ENCODE measurements at regions not wholly inside any gene's neighbourhood (a gene's known extent, or its start where the extent isn't known, plus 50 kb on each side); places are given as distances from the start of the nearest gene placed in this dataset.

DNA sequence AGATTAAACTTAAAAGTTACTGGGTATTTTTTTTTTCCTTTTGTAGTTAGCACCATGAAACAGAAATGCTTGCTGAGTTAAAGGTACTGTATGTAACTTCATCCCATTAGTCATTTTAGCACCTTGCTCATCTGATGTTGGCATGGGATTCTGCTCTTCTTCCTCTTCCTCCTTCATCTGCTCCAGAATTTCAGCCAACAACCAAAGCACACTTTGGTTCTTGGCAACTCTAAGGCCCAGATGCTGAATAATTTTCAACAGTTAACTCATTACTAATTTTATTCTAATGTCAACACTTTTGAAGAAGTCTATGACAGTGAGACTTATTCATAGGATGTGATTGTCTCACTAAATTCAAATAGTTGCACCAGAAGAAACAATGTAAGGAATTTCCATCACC is 359.2 kb downstream of the KCTD12 start:
- TF ChIP-seq, protein P1, sequence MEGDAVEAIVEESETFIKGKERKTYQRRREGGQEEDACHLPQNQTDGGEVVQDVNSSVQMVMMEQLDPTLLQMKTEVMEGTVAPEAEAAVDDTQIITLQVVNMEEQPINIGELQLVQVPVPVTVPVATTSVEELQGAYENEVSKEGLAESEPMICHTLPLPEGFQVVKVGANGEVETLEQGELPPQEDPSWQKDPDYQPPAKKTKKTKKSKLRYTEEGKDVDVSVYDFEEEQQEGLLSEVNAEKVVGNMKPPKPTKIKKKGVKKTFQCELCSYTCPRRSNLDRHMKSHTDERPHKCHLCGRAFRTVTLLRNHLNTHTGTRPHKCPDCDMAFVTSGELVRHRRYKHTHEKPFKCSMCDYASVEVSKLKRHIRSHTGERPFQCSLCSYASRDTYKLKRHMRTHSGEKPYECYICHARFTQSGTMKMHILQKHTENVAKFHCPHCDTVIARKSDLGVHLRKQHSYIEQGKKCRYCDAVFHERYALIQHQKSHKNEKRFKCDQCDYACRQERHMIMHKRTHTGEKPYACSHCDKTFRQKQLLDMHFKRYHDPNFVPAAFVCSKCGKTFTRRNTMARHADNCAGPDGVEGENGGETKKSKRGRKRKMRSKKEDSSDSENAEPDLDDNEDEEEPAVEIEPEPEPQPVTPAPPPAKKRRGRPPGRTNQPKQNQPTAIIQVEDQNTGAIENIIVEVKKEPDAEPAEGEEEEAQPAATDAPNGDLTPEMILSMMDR (IDR thresholded peaks at IDR 0.05; ENCODE audit: insufficient read depth, low read depth, low read length) = no peak
- TF ChIP-seq EZH2 (IDR thresholded peaks at IDR 0.05; ENCODE audit: insufficient read depth, low read length) = no peak
